ENCODE measurements at regions not wholly inside any gene's neighbourhood (a gene's known extent, or its start where the extent isn't known, plus 50 kb on each side); places are given as distances from the start of the nearest gene placed in this dataset.
"Not testable (repeated sequence)": the region's sequence is repeated elsewhere in the genome, so short reads cannot be mapped to it uniquely, and the experiment has no call there.

- H3K4me1 ChIP-seq (ENCODE audit: control insufficient read depth, insufficient read depth, low read length) = no peaks in the 10 kb centered on the region
- H3K4me3 ChIP-seq (ENCODE audit: low read length) = no peak overlapping the region
- intact Hi-C loops (cut with DNase I) = no loop called here
- no peak for DNase-seq
- H3K27ac ChIP-seq (ENCODE audit: low read length) = no peak overlapping the region
- WGBS = 67% methylated on average over 10 of the region's 10 CpGs
- H3K9me3 ChIP-seq (ENCODE audit: control insufficient read depth, low read length) = no peaks in the 10 kb centered on the region
- no peaks in the 10 kb centered on the region for H3K27me3 ChIP-seq (ENCODE audit: control insufficient read depth, insufficient read depth)
- no peak for ATAC-seq
These were observed 80.2 kb upstream of the BRD7 start for GRCh38 chr16:50448981-50449380.

DNA sequence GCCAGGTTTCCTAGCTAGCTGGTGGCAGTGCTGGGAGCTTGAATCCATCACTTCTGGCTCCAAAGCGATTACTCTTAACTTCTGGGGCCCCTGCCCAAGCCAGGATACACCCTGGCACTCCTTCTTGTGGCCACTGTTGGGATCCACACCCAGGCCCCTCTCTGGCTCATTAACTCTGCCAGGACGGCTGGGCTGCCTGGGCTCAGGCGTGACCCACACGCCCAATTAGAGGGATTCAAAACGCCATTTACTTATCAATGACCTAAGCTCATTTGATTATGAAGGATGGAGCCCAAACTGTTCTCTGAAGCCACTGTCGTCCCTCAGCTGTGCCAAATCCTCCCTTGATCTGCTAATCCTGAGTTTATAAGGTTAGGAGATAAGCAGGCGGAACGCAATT, 79.7 kb upstream of the BRD7 start:
- Histone ChIP-seq H3K9me3 (ENCODE audit: control insufficient read depth, low read length) (no peaks in the 10 kb centered on the region), H3K4me3 (ENCODE audit: low read length) (no peak overlapping the region), H3K4me1 (ENCODE audit: control insufficient read depth, insufficient read depth, low read length) (no peaks in the 10 kb centered on the region), H3K27me3 (ENCODE audit: control insufficient read depth, insufficient read depth) (no peaks in the 10 kb centered on the region), H3K27ac (ENCODE audit: low read length) (no peak overlapping the region)
- ATAC-seq = no peak
- no peak for DNase-seq
- intact Hi-C loops (cut with DNase I) = no loop called here
- 45% methylated on average over 8 of the region's 8 CpGs for WGBS

- H3K4me1 ChIP-seq (ENCODE audit: control insufficient read depth, insufficient read depth, low read length); DNase-seq; H3K27ac ChIP-seq (ENCODE audit: low read length); intact Hi-C loops (cut with DNase I); ATAC-seq; H3K27me3 ChIP-seq (ENCODE audit: control insufficient read depth, insufficient read depth); H3K9me3 ChIP-seq (ENCODE audit: control insufficient read depth, low read length); H3K4me3 ChIP-seq (ENCODE audit: low read length): not testable (repeated sequence)
- 82% methylated on average over 8 of the region's 8 CpGs for WGBS
These were observed 78.6 kb upstream of the BRD7 start for GRCh38 chr16:50447386-50447785.

GRCh38 chr16:50446861-50447260, 78.1 kb upstream of the BRD7 start:
- no peak for DNase-seq
- Histone ChIP-seq H3K9me3 (ENCODE audit: control insufficient read depth, low read length) (peaks cover 2% of the 10 kb centered on the region), H3K4me3 (ENCODE audit: low read length) (no peak overlapping the region), H3K27me3 (ENCODE audit: control insufficient read depth, insufficient read depth) (no peaks in the 10 kb centered on the region), H3K27ac (ENCODE audit: low read length) (no peak overlapping the region), H3K4me1 (ENCODE audit: control insufficient read depth, insufficient read depth, low read length) (no peaks in the 10 kb centered on the region)
- intact Hi-C loops (cut with DNase I) = no loop called here
- ATAC-seq = no peak
- 87% methylated on average over 4 of the region's 4 CpGs for WGBS

- Histone ChIP-seq H3K4me1 (ENCODE audit: control insufficient read depth, insufficient read depth, low read length) (no peaks in the 10 kb centered on the region), H3K4me3 (ENCODE audit: low read length) (no peak overlapping the region), H3K9me3 (ENCODE audit: control insufficient read depth, low read length) (peaks cover 6% of the 10 kb centered on the region), H3K27me3 (ENCODE audit: control insufficient read depth, insufficient read depth) (no peaks in the 10 kb centered on the region), H3K27ac (ENCODE audit: low read length) (no peak overlapping the region)
- intact Hi-C loops (cut with DNase I) = no loop called here
- ATAC-seq (no peak), DNase-seq (no peak)
- WGBS = 53% methylated on average over 19 of the region's 19 CpGs
These were observed 77.1 kb upstream of the BRD7 start for GRCh38 chr16:50445621-50446555.

GRCh38 chr16:50444526-50444925, 75.7 kb upstream of the BRD7 start:
- no peaks in the 10 kb centered on the region for H3K27me3 ChIP-seq (ENCODE audit: control insufficient read depth, insufficient read depth)
- H3K27ac ChIP-seq (ENCODE audit: low read length) = no peak overlapping the region
- peaks cover 9% of the 10 kb centered on the region for H3K9me3 ChIP-seq (ENCODE audit: control insufficient read depth, low read length)
- no peak overlapping the region for H3K4me3 ChIP-seq (ENCODE audit: low read length)
- intact Hi-C loops (cut with DNase I) = no loop called here
- no peaks in the 10 kb centered on the region for H3K4me1 ChIP-seq (ENCODE audit: control insufficient read depth, insufficient read depth, low read length)
- no peak for ATAC-seq
- DNase-seq = no peak
- WGBS = 61% methylated on average over 1 of the region's 1 CpG

- ATAC-seq = no peak
- no peaks in the 10 kb centered on the region for H3K27me3 ChIP-seq (ENCODE audit: control insufficient read depth, insufficient read depth)
- 89% methylated on average over 3 of the region's 3 CpGs for WGBS
- no peak overlapping the region for H3K27ac ChIP-seq (ENCODE audit: low read length)
- intact Hi-C loops (cut with DNase I) = no loop called here
- H3K4me1 ChIP-seq (ENCODE audit: control insufficient read depth, insufficient read depth, low read length) = no peaks in the 10 kb centered on the region
- peaks cover 11% of the 10 kb centered on the region for H3K9me3 ChIP-seq (ENCODE audit: control insufficient read depth, low read length)
- no peak for DNase-seq
- no peak overlapping the region for H3K4me3 ChIP-seq (ENCODE audit: low read length)
These were observed 73.4 kb upstream of the BRD7 start for GRCh38 chr16:50442221-50442620.

DNA sequence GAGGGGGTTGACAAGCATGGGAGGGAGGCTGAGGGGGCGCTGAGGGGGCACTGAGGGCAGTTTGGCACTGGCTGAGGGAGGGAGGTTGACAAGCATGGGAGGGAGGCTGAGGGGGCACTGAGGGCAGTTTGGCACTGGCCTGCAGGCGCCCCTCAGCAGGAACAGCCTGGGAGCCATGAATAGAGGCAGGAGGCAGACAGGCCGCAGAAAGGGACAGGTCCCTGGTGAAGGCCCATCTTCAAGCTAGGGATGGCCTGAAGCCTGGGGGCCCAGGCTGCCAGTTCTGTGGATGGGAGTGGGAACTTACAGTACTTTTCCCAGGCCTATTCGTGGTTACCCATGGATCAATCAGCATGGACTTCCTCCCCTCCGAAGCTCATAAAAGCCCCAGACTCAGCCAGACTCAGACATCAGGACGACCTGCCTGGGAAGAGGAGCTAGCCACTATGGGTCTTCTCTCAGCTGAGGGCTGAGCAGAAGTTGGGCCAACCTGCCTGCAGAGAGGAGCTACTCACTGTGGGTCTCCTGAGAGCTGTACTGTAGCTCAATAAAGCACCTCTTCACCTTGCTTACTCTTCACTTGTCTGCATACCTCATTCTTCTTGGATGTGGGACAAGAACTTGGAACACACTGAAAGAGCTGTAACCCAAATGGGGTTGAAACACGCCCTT, 72.8 kb upstream of the BRD7 start:
- 75% methylated on average over 7 of the region's 7 CpGs for WGBS
- DNase-seq = no peak
- no peaks in the 10 kb centered on the region for H3K27me3 ChIP-seq (ENCODE audit: control insufficient read depth, insufficient read depth)
- no peak overlapping the region for H3K4me3 ChIP-seq (ENCODE audit: low read length)
- H3K4me1 ChIP-seq (ENCODE audit: control insufficient read depth, insufficient read depth, low read length) = no peaks in the 10 kb centered on the region
- no peak overlapping the region for H3K27ac ChIP-seq (ENCODE audit: low read length)
- peaks cover 11% of the 10 kb centered on the region for H3K9me3 ChIP-seq (ENCODE audit: control insufficient read depth, low read length)
- no peak for ATAC-seq
- intact Hi-C loops (cut with DNase I) = no loop called here

- no peak overlapping the region for H3K27ac ChIP-seq (ENCODE audit: low read length)
These were observed 72.2 kb upstream of the BRD7 start for GRCh38 chr16:50440991-50441390.

GRCh38 chr16:50440531-50440930, 71.7 kb upstream of the BRD7 start:
- Histone ChIP-seq H3K27ac (ENCODE audit: low read length) (no peak overlapping the region), H3K9me3 (ENCODE audit: control insufficient read depth, low read length) (peaks cover 11% of the 10 kb centered on the region), H3K27me3 (ENCODE audit: control insufficient read depth, insufficient read depth) (no peaks in the 10 kb centered on the region), H3K4me1 (ENCODE audit: control insufficient read depth, insufficient read depth, low read length) (no peaks in the 10 kb centered on the region), H3K4me3 (ENCODE audit: low read length) (no peak overlapping the region)
- ATAC-seq (no peak), DNase-seq (no peak)
- WGBS = 85% methylated on average over 2 of the region's 2 CpGs
- intact Hi-C loops (cut with DNase I) = no loop called here

More at GRCh38 chr16:50440991-50441390, 72.2 kb upstream of the BRD7 start:
- H3K4me3 ChIP-seq (ENCODE audit: low read length) = no peak overlapping the region
- H3K9me3 ChIP-seq (ENCODE audit: control insufficient read depth, low read length) = peaks cover 11% of the 10 kb centered on the region
- no peak for ATAC-seq
- H3K4me1 ChIP-seq (ENCODE audit: control insufficient read depth, insufficient read depth, low read length) = no peaks in the 10 kb centered on the region
- intact Hi-C loops (cut with DNase I) = no loop called here
- H3K27me3 ChIP-seq (ENCODE audit: control insufficient read depth, insufficient read depth) = no peaks in the 10 kb centered on the region
- no peak for DNase-seq
- WGBS = 86% methylated on average over 4 of the region's 4 CpGs

- no peak overlapping the region for H3K27ac ChIP-seq (ENCODE audit: low read length)
- no peak for DNase-seq
- 80% methylated on average over 13 of the region's 13 CpGs for WGBS
- H3K27me3 ChIP-seq (ENCODE audit: control insufficient read depth, insufficient read depth) = no peaks in the 10 kb centered on the region
- H3K4me3 ChIP-seq (ENCODE audit: low read length) = no peak overlapping the region
- ATAC-seq = no peak
- no peaks in the 10 kb centered on the region for H3K4me1 ChIP-seq (ENCODE audit: control insufficient read depth, insufficient read depth, low read length)
- intact Hi-C loops (cut with DNase I) = no loop called here
- peaks cover 11% of the 10 kb centered on the region for H3K9me3 ChIP-seq (ENCODE audit: control insufficient read depth, low read length)
These were observed 69.1 kb upstream of the BRD7 start for GRCh38 chr16:50437769-50438437.
